GM23338 (cell line): ENCODE measurements at regions not wholly inside any gene's neighbourhood (a gene's known extent, or its start where the extent isn't known, plus 50 kb on each side); places are given as distances from the start of the nearest gene placed in this dataset.

Source experiments
- CREB1 ChIP-seq: fragments of 250-450 bp; sonication (Bioruptor Pico); IDR thresholded peaks from 2 replicates; pipeline ENCODE4 v1.5.0; 2020; ENCODE audit warnings: low read depth, mild to moderate bottlenecking, moderate library complexity
- CTCF ChIP-seq, 2 experiments: fragments of 200-600 bp in 1 of 2; sonication (generic) in 1 of 2; conservative IDR thresholded peaks; 2 replicates each; pipeline versions ENCODE4 v1.5.1 to v1.6.1; 2016 to 2017; ENCODE audit warnings: antibody characterized with exemption in 2 of 2, low read depth in 2 of 2, mild to moderate bottlenecking in 2 of 2, moderate library complexity in 1 of 2
- EZH2 ChIP-seq: fragments of 200-600 bp; sonication (generic); IDR thresholded peaks from one replicate; pipeline ENCODE4 v1.8.0; 2017; ENCODE audit warnings: antibody characterized with exemption, mild to moderate bottlenecking, low read depth; ENCODE audit not compliant: unreplicated experiment
- EZH2phosphoT487 ChIP-seq: fragments of 200-600 bp; sonication (generic); IDR thresholded peaks from one replicate; pipeline ENCODE4 v1.8.1; 2018; ENCODE audit warnings: antibody characterized with exemption; ENCODE audit not compliant: unreplicated experiment
- POLR2AphosphoS5 ChIP-seq: IDR thresholded peaks from 2 replicates; pipeline ENCODE4 v1.6.1; 2016; ENCODE audit warnings: antibody characterized with exemption, low read depth
- REST ChIP-seq: IDR thresholded peaks from one replicate; pipeline ENCODE4 v1.6.1; 2018; ENCODE audit warnings: antibody characterized with exemption; ENCODE audit not compliant: unreplicated experiment
- ZNF331 ChIP-seq: fragments of 250-450 bp; sonication (Bioruptor Pico); IDR thresholded peaks from 2 replicates; pipeline ENCODE4 v1.5.0; 2020; ENCODE audit warnings: low read depth, mild to moderate bottlenecking, moderate library complexity

- TF ChIP-seq ZNF331 (CRISPR knock-in tag), result no peak
- no peak for TF ChIP-seq CTCF (conservative IDR thresholded peaks at IDR 0.05; ENCODE audit: low read depth in 2 of 2)
- TF ChIP-seq REST, result no peak
- TF ChIP-seq POLR2AphosphoS5, result no peak
- TF ChIP-seq CREB1 (CRISPR knock-in tag), result no peak
- TF ChIP-seq EZH2phosphoT487, result no peak
- TF ChIP-seq EZH2, result no peak
These were observed 508.8 kb downstream of the PSAT1 start for GRCh38 chr9:78805771-78806170.
